H1 (cell line): ENCODE measurements at regions not wholly inside any gene's neighbourhood (a gene's known extent, or its start where the extent isn't known, plus 50 kb on each side); places are given as distances from the start of the nearest gene placed in this dataset.
A peak's percentile ranks its signal among the peaks of the same experiment; 100 is the strongest.

Experiments
- CTCF ChIA-PET: fragments of 300-600 bp; sonication (Branson Sonifier 250); formaldehyde crosslinking; loops from one replicate; lab custom pipeline; 2021; ENCODE audit not compliant: partially characterized antibody; lab: Charles Lee
- POLR2A ChIA-PET: fragments of 300-600 bp; sonication (Branson Sonifier 250); formaldehyde crosslinking; loops from one replicate; lab custom pipeline; 2021; ENCODE audit warnings: inconsistent platforms; ENCODE audit not compliant: partially characterized antibody; lab: Charles Lee
- DNase-seq, 2 experiments: peaks; one replicate each; pipeline versions ENCODE4 v3.0.0 to v3.0.0-alpha.2; 2010 to 2022; ENCODE audit warnings: low spot score in 2 of 2, low read depth in 1 of 2, mixed read lengths in 1 of 2
- FAIRE-seq: peaks from 2 replicates; lab custom pipeline; 2011; peaks lifted over from hg19 to GRCh38; lab: Jason Lieb, UNC
- H2AFZ ChIP-seq: 2 replicates; pipeline ENCODE4 v1.8.1; 2012; ENCODE audit warnings: low read length, inconsistent platforms
- H2AK5ac ChIP-seq: 2 replicates; pipeline ENCODE4 v1.6.1; 2013; ENCODE audit warnings: low read depth, low read length
- H2BK120ac ChIP-seq: replicated peaks from 2 replicates; pipeline ENCODE3; 2013; ENCODE audit warnings: low read depth, low read length, inconsistent platforms
- H2BK12ac ChIP-seq: 2 replicates; pipeline ENCODE4 v1.6.1; 2013; ENCODE audit warnings: low read depth, low read length
- H2BK15ac ChIP-seq: 2 replicates; pipeline ENCODE4 v1.6.1; 2013; ENCODE audit warnings: low read length
- H2BK20ac ChIP-seq: 2 replicates; pipeline ENCODE4 v1.6.1; 2013; ENCODE audit warnings: low read length
- H2BK5ac ChIP-seq: 2 replicates; pipeline ENCODE4 v1.6.1; 2013; ENCODE audit warnings: low read depth, low read length
- H3K14ac ChIP-seq: 2 replicates; pipeline ENCODE4 v1.6.1; 2013; ENCODE audit warnings: inconsistent platforms; ENCODE audit not compliant: insufficient read length
- H3K18ac ChIP-seq: 2 replicates; pipeline ENCODE4 v1.6.1; 2013; ENCODE audit warnings: low read length; ENCODE audit errors: extremely low read depth
- H3K23ac ChIP-seq: 2 replicates; pipeline ENCODE4 v1.6.1; 2013; ENCODE audit warnings: inconsistent platforms; ENCODE audit not compliant: insufficient read length
- H3K23me2 ChIP-seq: 2 replicates; pipeline ENCODE4 v1.6.1; 2013; ENCODE audit warnings: low read depth, low read length
- H3K27ac ChIP-seq: 2 replicates; pipeline ENCODE4 v1.6.1; 2011; ENCODE audit warnings: low read depth, low read length, inconsistent platforms
- H3K27me3 ChIP-seq, 4 experiments: replicated peaks in 1 of 4; 1 replicate in 1 of 4; 2 replicates in 3 of 4; pipeline versions ENCODE4 v1.6.1 to v1.8.1; 2011 to 2013; ENCODE audit warnings: low read length in 3 of 4, mild to moderate bottlenecking in 3 of 4, inconsistent platforms in 2 of 4, mixed read lengths in 2 of 4, moderate library complexity in 1 of 4; ENCODE audit not compliant: control insufficient read depth in 3 of 4, insufficient read depth in 3 of 4; ENCODE audit errors: extremely low read depth in 1 of 4
- H3K36me3 ChIP-seq, 4 experiments: 2 replicates each; pipeline versions ENCODE4 v1.6.1 to v1.8.1; 2011 to 2013; ENCODE audit warnings: mild to moderate bottlenecking in 4 of 4, low read length in 3 of 4, moderate library complexity in 2 of 4, control low read depth in 1 of 4, inconsistent platforms in 1 of 4; ENCODE audit not compliant: insufficient read depth in 4 of 4, control insufficient read depth in 2 of 4
- H3K4ac ChIP-seq: replicated peaks from 2 replicates; pipeline ENCODE3; 2013; ENCODE audit warnings: low read length, low read depth, mixed read lengths, inconsistent platforms; ENCODE audit not compliant: insufficient read length
- H3K4me1 ChIP-seq, 4 experiments: replicated peaks in 1 of 4; 1 replicate in 1 of 4; 2 replicates in 3 of 4; pipeline versions ENCODE4 v1.6.1 to v1.8.1; 2011 to 2013; ENCODE audit warnings: low read length in 3 of 4, inconsistent platforms in 2 of 4, mixed read lengths in 1 of 4; ENCODE audit not compliant: insufficient read depth in 4 of 4, control insufficient read depth in 3 of 4
- H3K4me2 ChIP-seq, 2 experiments: 2 replicates each; pipeline versions ENCODE4 v1.6.1 to v1.8.1; 2011 to 2013; ENCODE audit warnings: low read depth in 2 of 2, low read length in 2 of 2, control low read depth in 1 of 2, inconsistent platforms in 1 of 2, mild to moderate bottlenecking in 1 of 2; ENCODE audit not compliant: insufficient read depth in 1 of 2
- H3K4me3 ChIP-seq, 4 experiments: fragments of 200-600, 300-600 bp in 1 of 4; sonication (generic), shearing (Covaris generic), sonication (Bioruptor Twin) in 1 of 4; 2 replicates each; pipeline versions ENCODE4 v1.5.1 to v1.8.1; 2011 to 2016; ENCODE audit warnings: low read length in 4 of 4, low read depth in 3 of 4, control low read depth in 2 of 4, inconsistent platforms in 2 of 4, mild to moderate bottlenecking in 2 of 4, mixed read lengths in 1 of 4, moderate library complexity in 1 of 4; ENCODE audit not compliant: insufficient read depth in 2 of 4; ENCODE audit errors: extremely low read depth in 1 of 4
- H3K56ac ChIP-seq: replicated peaks from 2 replicates; pipeline ENCODE3; 2013; ENCODE audit warnings: low read depth, mild to moderate bottlenecking, mixed read lengths, low read length, inconsistent platforms; ENCODE audit not compliant: insufficient read length
- H3K79me1 ChIP-seq: 2 replicates; pipeline ENCODE4 v1.6.1; 2013; ENCODE audit warnings: low read depth, low read length, control low read depth
- H3K79me2 ChIP-seq, 2 experiments: 2 replicates each; pipeline versions ENCODE4 v1.6.1 to v1.8.1; 2012 to 2013; ENCODE audit warnings: low read length in 2 of 2, mild to moderate bottlenecking in 2 of 2, inconsistent platforms in 1 of 2; ENCODE audit not compliant: insufficient read depth in 2 of 2, control insufficient read depth in 1 of 2
- H3K9ac ChIP-seq, 4 experiments: replicated peaks in 1 of 4; 1 replicate in 1 of 4; 2 replicates in 3 of 4; pipeline versions ENCODE4 v1.6.1 to v1.8.1; 2011 to 2013; ENCODE audit warnings: low read depth in 3 of 4, low read length in 3 of 4, control low read depth in 2 of 4, mild to moderate bottlenecking in 2 of 4, moderate library complexity in 2 of 4, inconsistent platforms in 1 of 4; ENCODE audit errors: extremely low read depth in 1 of 4
- H3K9me3 ChIP-seq, 2 experiments: 2 replicates each; pipeline versions ENCODE4 v1.6.1 to v1.8.1; 2012 to 2013; ENCODE audit warnings: mild to moderate bottlenecking in 2 of 2, moderate library complexity in 2 of 2, control low read depth in 1 of 2, inconsistent platforms in 1 of 2, low read depth in 1 of 2, low read length in 1 of 2, mixed read lengths in 1 of 2; ENCODE audit not compliant: insufficient read depth in 2 of 2
- H4K20me1 ChIP-seq, 2 experiments: replicated peaks in 1 of 2; 2 replicates each; pipeline versions ENCODE3 to v1.8.1; 2011 to 2013; ENCODE audit warnings: inconsistent platforms in 2 of 2, low read length in 2 of 2, mild to moderate bottlenecking in 1 of 2; ENCODE audit not compliant: insufficient read depth in 2 of 2, control insufficient read depth in 1 of 2
- H4K5ac ChIP-seq: 2 replicates; pipeline ENCODE4 v1.6.1; 2013; ENCODE audit warnings: low read length, low read depth, mixed read lengths, inconsistent platforms; ENCODE audit not compliant: insufficient read length
- H4K8ac ChIP-seq: 2 replicates; pipeline ENCODE4 v1.8.0; 2013; ENCODE audit warnings: mild to moderate bottlenecking, moderate library complexity, low read length, inconsistent platforms; ENCODE audit not compliant: insufficient read depth; ENCODE audit errors: extremely low read depth
- H4K91ac ChIP-seq: replicated peaks from 2 replicates; pipeline ENCODE3; 2013; ENCODE audit warnings: low read length, mixed read lengths, inconsistent platforms; ENCODE audit not compliant: insufficient read length
- JUN ChIP-seq: IDR thresholded peaks from 2 replicates; pipeline ENCODE4 v1.6.1; 2011; ENCODE audit warnings: low read depth, mild to moderate bottlenecking, improper control_type of control experiment, low read length
- RAD21 ChIP-seq, 2 experiments: IDR thresholded peaks in 1 of 2; conservative IDR thresholded peaks in 1 of 2; 2 replicates each; pipeline ENCODE4 v1.6.1; 2011; ENCODE audit warnings: low read depth in 2 of 2, low read length in 2 of 2, improper control_type of control experiment in 1 of 2, inconsistent platforms in 1 of 2, mild to moderate bottlenecking in 1 of 2, moderate library complexity in 1 of 2
- SP1 ChIP-seq: IDR thresholded peaks from 2 replicates; pipeline ENCODE4 v1.6.1; 2011; ENCODE audit warnings: low read depth, low read length
- WGBS, 2 experiments: shearing (Covaris generic) in 1 of 2; methylation state at CpG; one replicate each; pipeline versions ENCODE4 v1.1.6 to v1.1.7; 2013 to 2015; ENCODE audit warnings: low lambda C conversion rate in 2 of 2, mixed read lengths in 2 of 2, inconsistent platforms in 1 of 2, low coverage in 1 of 2, missing lambda C conversion rate in 1 of 2; ENCODE audit not compliant: insufficient replicate concordance in 2 of 2, insufficient coverage in 1 of 2, insufficient read length in 1 of 2; ENCODE audit errors: extremely low coverage in 1 of 2, missing lambda C conversion rate in 1 of 2; 5-methylcytosine and 5-hydroxymethylcytosine counted together
- TF ChIP-seq, protein P1 (sequence below), 3 experiments: IDR thresholded peaks; 1 replicate in 2 of 3; 2 replicates in 1 of 3; pipeline versions ENCODE4 v1.5.1 to v1.6.1; 2011; ENCODE audit warnings: low read length in 3 of 3, mild to moderate bottlenecking in 3 of 3, inconsistent platforms in 2 of 3, low read depth in 1 of 3, moderate library complexity in 1 of 3; ENCODE audit not compliant: insufficient read depth in 1 of 3; ENCODE audit errors: control extremely low read depth in 1 of 3

DNA sequence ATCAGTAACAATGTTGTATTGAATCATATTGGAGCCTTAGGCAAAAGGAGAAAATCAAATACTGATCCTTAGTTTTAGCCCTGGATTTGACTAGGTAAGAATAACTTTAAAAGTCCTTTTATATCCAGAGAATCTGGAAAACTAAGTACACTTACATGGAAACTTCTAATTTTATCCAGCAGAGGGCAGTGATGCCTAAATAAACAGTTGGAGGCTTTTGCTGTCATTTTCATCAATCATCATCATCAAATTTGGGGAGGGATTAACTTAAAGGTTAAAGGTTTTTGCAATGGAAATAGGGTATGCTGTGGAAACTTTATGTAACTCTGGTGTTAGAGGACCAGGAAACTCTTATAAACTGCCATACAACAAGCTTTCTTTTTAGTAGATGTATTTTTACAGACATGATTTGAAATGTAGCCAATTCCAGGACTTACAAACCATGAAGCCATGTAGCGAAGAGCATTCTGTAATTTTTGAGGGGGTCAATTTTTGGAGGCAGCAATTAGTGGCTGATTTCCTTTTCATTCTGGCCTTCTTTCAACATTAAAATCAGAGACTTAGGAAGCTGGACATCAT, 112.7 kb downstream of the OSTF1 start:
- Histone ChIP-seq H3K4me2 (no peak overlapping the region), H3K4me3 (no peak overlapping the region), H3K9me3 (no peaks in the 10 kb centered on the region), H2AK5ac (no peak overlapping the region), H3K23me2 (no peaks in the 10 kb centered on the region), H3K27me3 (no peaks in the 10 kb centered on the region), H3K4ac (no peak overlapping the region), H4K8ac (no peak overlapping the region), H3K9ac (no peak overlapping the region), H3K56ac (no peak overlapping the region), H4K5ac (no peak overlapping the region), H2BK12ac (no peak overlapping the region), H3K36me3 (no peaks in the 10 kb centered on the region), H2BK5ac (no peak overlapping the region), H2BK120ac (no peak overlapping the region), H3K27ac (no peak overlapping the region), H3K4me1 (no peaks in the 10 kb centered on the region), H4K20me1 (no peaks in the 10 kb centered on the region), H2BK15ac (no peak overlapping the region), H3K18ac (no peak overlapping the region), H3K79me2 (no peaks in the 10 kb centered on the region), H4K91ac (no peak overlapping the region), H3K23ac (no peak overlapping the region), H3K79me1 (no peaks in the 10 kb centered on the region), H2AFZ (no peak overlapping the region), H3K14ac (no peak overlapping the region), H2BK20ac (no peak overlapping the region)
- TF ChIP-seq SP1, result no peak
- TF ChIP-seq, protein P1, sequence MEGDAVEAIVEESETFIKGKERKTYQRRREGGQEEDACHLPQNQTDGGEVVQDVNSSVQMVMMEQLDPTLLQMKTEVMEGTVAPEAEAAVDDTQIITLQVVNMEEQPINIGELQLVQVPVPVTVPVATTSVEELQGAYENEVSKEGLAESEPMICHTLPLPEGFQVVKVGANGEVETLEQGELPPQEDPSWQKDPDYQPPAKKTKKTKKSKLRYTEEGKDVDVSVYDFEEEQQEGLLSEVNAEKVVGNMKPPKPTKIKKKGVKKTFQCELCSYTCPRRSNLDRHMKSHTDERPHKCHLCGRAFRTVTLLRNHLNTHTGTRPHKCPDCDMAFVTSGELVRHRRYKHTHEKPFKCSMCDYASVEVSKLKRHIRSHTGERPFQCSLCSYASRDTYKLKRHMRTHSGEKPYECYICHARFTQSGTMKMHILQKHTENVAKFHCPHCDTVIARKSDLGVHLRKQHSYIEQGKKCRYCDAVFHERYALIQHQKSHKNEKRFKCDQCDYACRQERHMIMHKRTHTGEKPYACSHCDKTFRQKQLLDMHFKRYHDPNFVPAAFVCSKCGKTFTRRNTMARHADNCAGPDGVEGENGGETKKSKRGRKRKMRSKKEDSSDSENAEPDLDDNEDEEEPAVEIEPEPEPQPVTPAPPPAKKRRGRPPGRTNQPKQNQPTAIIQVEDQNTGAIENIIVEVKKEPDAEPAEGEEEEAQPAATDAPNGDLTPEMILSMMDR (IDR thresholded peaks at IDR 0.05; ENCODE audit: control extremely low read depth in 1 of 3, insufficient read depth in 1 of 3, low read depth in 1 of 3, low read length in 3 of 3), result peak in 2 of 3 experiments; percentile 42 to 44; a peak in 2 of 4 replicates
- peak; percentile 79 to 83 for TF ChIP-seq RAD21 (IDR thresholded peaks at IDR 0.05 in 1 of 2, conservative IDR thresholded peaks at IDR 0.05 in 1 of 2; ENCODE audit: low read depth in 2 of 2, low read length in 2 of 2)
- TF ChIP-seq JUN, result no peak
- DNase-seq (no peak), FAIRE-seq (peak; percentile 24)
- ChIA-PET POLR2A (no interaction called here), CTCF (interaction anchor here (0.6 to 2.3 kb wide), 25 partner anchors 10 to 1169 kb away, joined by 3 to 30 read pairs (median 5); no protein-coding TSS in a partner anchor)
- 94% methylated on average over 1 of the region's 1 CpG; no CpG with 5 or more reads in 1 of the 2 experiments for WGBS, 2 experiments
